Endodermal cell (in vitro differentiated cells): ENCODE measurements at regions not wholly inside any gene's neighbourhood (a gene's known extent, or its start where the extent isn't known, plus 50 kb on each side); places are given as distances from the start of the nearest gene placed in this dataset.

ENCODE experiments used
- DNase-seq: peaks from one replicate; pipeline ENCODE4 v3.0.0-alpha.2; 2017
- H3K27ac ChIP-seq: 2 replicates; pipeline ENCODE4 v1.5.1; 2013; ENCODE audit warnings: mild to moderate bottlenecking, low read depth, low read length, moderate library complexity
- H3K27me3 ChIP-seq: 2 replicates; pipeline ENCODE4 v1.6.1; 2013; ENCODE audit warnings: mild to moderate bottlenecking, low read length, moderate library complexity; ENCODE audit not compliant: insufficient read depth, control insufficient read depth, poor library complexity, severe bottlenecking
- H3K36me3 ChIP-seq: 2 replicates; pipeline ENCODE4 v1.7.0; 2013; ENCODE audit warnings: mild to moderate bottlenecking, low read length, moderate library complexity; ENCODE audit not compliant: control insufficient read depth, insufficient read depth
- H3K4me1 ChIP-seq: one replicate; pipeline ENCODE4 v1.7.0; 2013; ENCODE audit warnings: low read length; ENCODE audit not compliant: control insufficient read depth, insufficient read depth
- H3K4me3 ChIP-seq: 2 replicates; pipeline ENCODE4 v1.5.1; 2013; ENCODE audit warnings: mild to moderate bottlenecking, low read length, moderate library complexity
- H3K9ac ChIP-seq: 2 replicates; pipeline ENCODE4 v1.6.1; 2013; ENCODE audit warnings: mild to moderate bottlenecking, low read length, moderate library complexity; ENCODE audit not compliant: poor library complexity, severe bottlenecking; ENCODE audit errors: extremely low read depth
- H3K9me3 ChIP-seq: 2 replicates; pipeline ENCODE4 v1.6.1; 2013; ENCODE audit warnings: mild to moderate bottlenecking, low read length, moderate library complexity; ENCODE audit not compliant: control insufficient read depth
- H3K27ac Mint-ChIP-seq: 2 replicates; pipeline ENCODE4 v1.8.0; 2020; ENCODE audit warnings: mixed read lengths
- H3K27me3 Mint-ChIP-seq: 2 replicates; pipeline ENCODE4 v1.8.0; 2021; ENCODE audit warnings: mild to moderate bottlenecking, mixed read lengths; ENCODE audit not compliant: insufficient read depth
- H3K36me3 Mint-ChIP-seq: 2 replicates; pipeline ENCODE4 v1.8.0; 2020; ENCODE audit warnings: low read depth, mixed read lengths
- H3K4me1 Mint-ChIP-seq: 2 replicates; pipeline ENCODE4 v1.8.0; 2020; ENCODE audit warnings: mixed read lengths
- H3K4me3 Mint-ChIP-seq: 2 replicates; pipeline ENCODE4 v1.8.0; 2020; ENCODE audit warnings: mild to moderate bottlenecking, moderate library complexity, mixed read lengths
- H3K9me3 Mint-ChIP-seq: 2 replicates; pipeline ENCODE4 v1.8.0; 2020; ENCODE audit warnings: mild to moderate bottlenecking, mixed read lengths
- WGBS, 2 experiments: methylation state at CpG; one replicate each; pipeline versions ENCODE4 v1.1.5 to v1.1.7; 2013; ENCODE audit warnings: missing lambda C conversion rate in 2 of 2, mixed read lengths in 1 of 2; ENCODE audit not compliant: insufficient coverage in 1 of 2, insufficient read length in 1 of 2; 5-methylcytosine and 5-hydroxymethylcytosine counted together
- TF ChIP-seq, protein P1 (sequence below): fragments of 200-600 bp; sonication (generic); conservative IDR thresholded peaks from 2 replicates; pipeline ENCODE4 v1.5.0; 2021; ENCODE audit warnings: antibody characterized with exemption, mild to moderate bottlenecking

DNA sequence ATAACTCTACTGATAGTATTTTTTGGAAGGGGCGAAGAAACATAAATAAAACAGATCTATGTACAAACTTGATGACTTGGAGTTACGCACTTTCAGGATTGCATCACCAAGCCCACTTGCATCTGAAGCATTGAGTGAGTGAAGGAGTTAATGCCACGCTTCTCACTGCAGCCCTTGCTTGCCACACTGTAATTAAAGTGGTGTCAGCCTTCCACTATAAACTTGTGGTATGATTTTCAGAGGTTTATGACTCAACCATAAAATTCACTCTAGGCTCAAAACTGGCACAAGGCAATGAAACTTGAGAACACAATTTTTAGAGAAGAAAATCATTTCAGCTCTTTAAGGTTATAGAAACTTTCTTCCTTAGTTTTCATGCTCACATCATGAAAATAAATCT is 93.9 kb upstream of the PRMT6 start:
- no peaks in the 10 kb centered on the region for H3K36me3 ChIP-seq
- no peaks in the 10 kb centered on the region for H3K36me3 Mint-ChIP-seq
- H3K4me1 ChIP-seq = no peaks in the 10 kb centered on the region
- no peaks in the 10 kb centered on the region for H3K9me3 Mint-ChIP-seq
- TF ChIP-seq, protein P1, sequence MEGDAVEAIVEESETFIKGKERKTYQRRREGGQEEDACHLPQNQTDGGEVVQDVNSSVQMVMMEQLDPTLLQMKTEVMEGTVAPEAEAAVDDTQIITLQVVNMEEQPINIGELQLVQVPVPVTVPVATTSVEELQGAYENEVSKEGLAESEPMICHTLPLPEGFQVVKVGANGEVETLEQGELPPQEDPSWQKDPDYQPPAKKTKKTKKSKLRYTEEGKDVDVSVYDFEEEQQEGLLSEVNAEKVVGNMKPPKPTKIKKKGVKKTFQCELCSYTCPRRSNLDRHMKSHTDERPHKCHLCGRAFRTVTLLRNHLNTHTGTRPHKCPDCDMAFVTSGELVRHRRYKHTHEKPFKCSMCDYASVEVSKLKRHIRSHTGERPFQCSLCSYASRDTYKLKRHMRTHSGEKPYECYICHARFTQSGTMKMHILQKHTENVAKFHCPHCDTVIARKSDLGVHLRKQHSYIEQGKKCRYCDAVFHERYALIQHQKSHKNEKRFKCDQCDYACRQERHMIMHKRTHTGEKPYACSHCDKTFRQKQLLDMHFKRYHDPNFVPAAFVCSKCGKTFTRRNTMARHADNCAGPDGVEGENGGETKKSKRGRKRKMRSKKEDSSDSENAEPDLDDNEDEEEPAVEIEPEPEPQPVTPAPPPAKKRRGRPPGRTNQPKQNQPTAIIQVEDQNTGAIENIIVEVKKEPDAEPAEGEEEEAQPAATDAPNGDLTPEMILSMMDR = no peak
- H3K4me3 Mint-ChIP-seq = no peak overlapping the region
- H3K27ac ChIP-seq = no peak overlapping the region
- no peak overlapping the region for H3K4me3 ChIP-seq
- H3K9ac ChIP-seq = no peak overlapping the region
- no peaks in the 10 kb centered on the region for H3K9me3 ChIP-seq
- peaks cover 3% of the 10 kb centered on the region for H3K4me1 Mint-ChIP-seq
- 94% methylated on average over 3 of the region's 3 CpGs; no CpG with 5 or more reads in 1 of the 2 experiments for WGBS, 2 experiments
- H3K27me3 ChIP-seq = no peaks in the 10 kb centered on the region
- no peaks in the 10 kb centered on the region for H3K27me3 Mint-ChIP-seq
- H3K27ac Mint-ChIP-seq = no peak overlapping the region
- DNase-seq = no peak

- DNase-seq = no peak
- Mint-ChIP-seq H3K4me1 (no peaks in the 10 kb centered on the region), H3K9me3 (no peaks in the 10 kb centered on the region), H3K4me3 (no peak overlapping the region), H3K36me3 (no peaks in the 10 kb centered on the region), H3K27ac (no peak overlapping the region), H3K27me3 (no peaks in the 10 kb centered on the region)
- no peaks in the 10 kb centered on the region for H3K4me1 ChIP-seq
- WGBS, 2 experiments = 87 to 93% methylated on average over 4 of the region's 4 CpGs
- no peak overlapping the region for H3K9ac ChIP-seq
- no peak overlapping the region for H3K4me3 ChIP-seq
- H3K36me3 ChIP-seq = no peaks in the 10 kb centered on the region
- no peaks in the 10 kb centered on the region for H3K27me3 ChIP-seq
- no peak overlapping the region for H3K27ac ChIP-seq
- TF ChIP-seq, protein P1 = no peak
- H3K9me3 ChIP-seq = no peaks in the 10 kb centered on the region
These were observed 92.0 kb upstream of the PRMT6 start for GRCh38 chr1:106964495-106964894.

DNA sequence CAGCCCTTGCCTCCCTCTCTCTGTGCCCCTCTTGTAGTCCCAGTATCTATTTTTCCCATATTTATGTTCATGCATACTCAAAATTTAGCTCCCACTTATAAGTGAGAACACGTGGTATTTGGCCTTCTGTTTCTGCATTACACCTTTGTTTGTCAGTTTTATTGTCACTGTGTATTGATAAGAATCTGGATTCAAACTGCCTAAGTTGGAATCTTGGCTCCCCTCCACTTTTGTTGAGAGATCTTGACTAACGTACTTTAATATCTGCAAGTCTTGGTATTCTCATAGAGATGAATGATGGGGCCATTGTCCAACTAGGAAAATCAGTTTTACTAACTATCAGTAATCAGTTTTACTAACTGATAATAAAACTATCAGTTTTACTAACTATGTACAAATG is 87.8 kb upstream of the PRMT6 start:
- 100% methylated on average over 2 of the region's 2 CpGs; no CpG with 5 or more reads in 1 of the 2 experiments for WGBS, 2 experiments
- Histone ChIP-seq H3K9ac (no peak overlapping the region), H3K9me3 (no peaks in the 10 kb centered on the region), H3K4me3 (no peak overlapping the region), H3K27ac (no peak overlapping the region), H3K36me3 (no peaks in the 10 kb centered on the region), H3K27me3 (no peaks in the 10 kb centered on the region), H3K4me1 (no peaks in the 10 kb centered on the region)
- no peak for DNase-seq
- Mint-ChIP-seq H3K9me3 (no peaks in the 10 kb centered on the region), H3K4me1 (no peaks in the 10 kb centered on the region), H3K4me3 (no peak overlapping the region), H3K27me3 (no peaks in the 10 kb centered on the region), H3K27ac (no peak overlapping the region), H3K36me3 (no peaks in the 10 kb centered on the region)
- TF ChIP-seq, protein P1 = no peak
